ENCODE measurements at regions not wholly inside any gene's neighbourhood (a gene's known extent, or its start where the extent isn't known, plus 50 kb on each side); places are given as distances from the start of the nearest gene placed in this dataset.

DNA sequence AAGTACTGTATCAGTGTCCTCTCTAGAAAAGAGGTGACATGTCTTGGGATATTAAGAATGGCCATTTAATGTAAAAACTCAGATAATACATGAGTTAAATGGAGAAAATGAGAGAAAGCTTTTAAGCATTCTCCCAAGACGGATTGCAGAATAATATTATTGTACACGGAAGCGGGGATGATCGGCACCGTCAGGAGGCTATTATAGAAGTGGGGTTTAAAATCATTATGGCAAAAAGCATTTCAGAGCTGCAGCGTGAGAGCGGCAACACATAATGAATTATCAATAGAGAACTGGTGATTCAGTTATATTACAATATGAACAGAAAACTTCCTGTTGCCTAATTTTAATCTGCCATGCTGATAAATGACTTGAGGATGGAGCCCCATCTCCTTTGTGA is 261.7 kb upstream of the IRX3 start:
- Histone ChIP-seq H3K27ac (no peak overlapping the region), H3K9ac (no peak overlapping the region), H3K27me3 (ENCODE audit: control insufficient read depth, insufficient read depth, low read length) (no peaks in the 10 kb centered on the region), H3K4me1 (peaks cover 2% of the 10 kb centered on the region), H2AFZ (no peak overlapping the region), H3K4me2 (ENCODE audit: low read length) (no peak overlapping the region), H3K36me3 (ENCODE audit: control insufficient read depth, insufficient read depth, low read length) (no peaks in the 10 kb centered on the region), H3K4me3 (ENCODE audit: low read depth, low read length) (no peak overlapping the region), H3K9me3 (ENCODE audit: control insufficient read depth, low read length) (no peaks in the 10 kb centered on the region), H3K79me2 (no peaks in the 10 kb centered on the region)
- TF ChIP-seq CTCF (IDR thresholded peaks at IDR 0.05), result no peak

- H3K9me3 ChIP-seq (ENCODE audit: control insufficient read depth, low read length), result no peaks in the 10 kb centered on the region
- TF ChIP-seq CTCF (IDR thresholded peaks at IDR 0.05), result no peak
- H2AFZ ChIP-seq, result no peak overlapping the region
- no peak overlapping the region for H3K4me3 ChIP-seq (ENCODE audit: low read depth, low read length)
- no peak overlapping the region for H3K9ac ChIP-seq
- H3K36me3 ChIP-seq (ENCODE audit: control insufficient read depth, insufficient read depth, low read length), result no peaks in the 10 kb centered on the region
- H3K27me3 ChIP-seq (ENCODE audit: control insufficient read depth, insufficient read depth, low read length), result no peaks in the 10 kb centered on the region
- no peaks in the 10 kb centered on the region for H3K79me2 ChIP-seq
- H3K4me2 ChIP-seq (ENCODE audit: low read length), result no peak overlapping the region
- H3K4me1 ChIP-seq, result peaks cover 2% of the 10 kb centered on the region
- H3K27ac ChIP-seq, result no peak overlapping the region
These were observed 260.5 kb upstream of the IRX3 start for GRCh38 chr16:54547052-54547451.

DNA sequence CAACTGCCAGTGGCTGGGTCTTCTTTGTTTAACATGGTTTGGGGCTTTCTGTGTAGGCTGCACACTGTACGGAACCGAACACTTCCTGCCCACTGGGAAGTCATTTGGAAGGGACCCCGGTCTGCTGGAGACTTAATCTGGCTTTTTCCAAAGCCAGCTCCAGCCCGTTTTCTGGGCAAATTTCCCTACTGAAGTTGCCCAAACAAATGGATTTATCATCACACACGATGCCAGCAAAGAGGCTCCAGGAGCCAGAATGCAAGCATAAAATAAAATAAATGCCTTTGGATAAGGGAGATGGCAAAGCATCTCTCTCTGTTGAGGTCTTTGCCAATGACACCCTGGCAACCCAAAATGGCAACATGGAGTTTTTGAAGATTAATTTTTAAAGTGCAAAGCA is 259.9 kb upstream of the IRX3 start:
- Histone ChIP-seq H3K9ac (no peak overlapping the region), H3K9me3 (ENCODE audit: control insufficient read depth, low read length) (no peaks in the 10 kb centered on the region), H3K4me3 (ENCODE audit: low read depth, low read length) (no peak overlapping the region), H3K27me3 (ENCODE audit: control insufficient read depth, insufficient read depth, low read length) (no peaks in the 10 kb centered on the region), H2AFZ (no peak overlapping the region), H3K4me2 (ENCODE audit: low read length) (no peak overlapping the region), H3K36me3 (ENCODE audit: control insufficient read depth, insufficient read depth, low read length) (no peaks in the 10 kb centered on the region), H3K4me1 (peaks cover 2% of the 10 kb centered on the region), H3K27ac (no peak overlapping the region), H3K79me2 (no peaks in the 10 kb centered on the region)
- TF ChIP-seq CTCF (IDR thresholded peaks at IDR 0.05), result no peak

GRCh38 chr16:54545854-54546511 is 259.4 kb upstream of the IRX3 start:
- no peak overlapping the region for H3K27ac ChIP-seq
- H3K9ac ChIP-seq, result no peak overlapping the region
- H2AFZ ChIP-seq, result no peak overlapping the region
- no peaks in the 10 kb centered on the region for H3K9me3 ChIP-seq (ENCODE audit: control insufficient read depth, low read length)
- TF ChIP-seq CTCF (IDR thresholded peaks at IDR 0.05), result no peak
- H3K4me3 ChIP-seq (ENCODE audit: low read depth, low read length), result no peak overlapping the region
- H3K79me2 ChIP-seq, result no peaks in the 10 kb centered on the region
- peak overlapping the region; percentile 42 for H3K4me2 ChIP-seq (ENCODE audit: low read length)
- no peaks in the 10 kb centered on the region for H3K27me3 ChIP-seq (ENCODE audit: control insufficient read depth, insufficient read depth, low read length)
- H3K36me3 ChIP-seq (ENCODE audit: control insufficient read depth, insufficient read depth, low read length), result no peaks in the 10 kb centered on the region
- H3K4me1 ChIP-seq, result peaks cover 2% of the 10 kb centered on the region

DNA sequence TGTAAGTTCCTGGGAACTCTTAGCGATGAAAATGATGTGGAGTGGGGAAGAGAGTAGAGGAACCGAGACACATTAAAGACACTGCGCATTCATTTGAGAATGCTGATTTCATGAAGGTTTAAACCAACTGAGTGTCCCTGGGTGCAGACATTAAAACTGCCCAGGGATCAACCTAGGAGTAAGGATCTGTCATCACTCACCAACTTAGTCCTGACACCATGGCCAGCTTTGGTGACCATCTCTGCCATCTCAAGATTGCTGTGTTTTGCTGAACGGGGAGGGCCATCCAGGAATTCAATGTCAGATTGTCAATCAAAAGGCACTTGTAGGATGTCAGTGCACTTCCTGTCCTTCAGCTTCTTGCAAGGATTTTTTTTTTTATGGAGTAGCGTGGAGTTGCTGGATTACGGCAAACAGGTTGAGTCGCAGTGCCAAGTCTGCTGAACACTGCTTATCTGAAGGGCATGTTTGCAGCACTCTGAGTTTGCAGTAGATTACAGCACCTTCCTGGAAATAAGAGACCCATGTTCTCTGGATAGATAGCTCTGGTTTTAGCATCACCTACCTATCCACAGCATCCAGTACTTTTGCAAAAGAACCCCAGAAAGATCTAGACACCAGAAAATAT is 258.1 kb upstream of the IRX3 start:
- Histone ChIP-seq H3K79me2 (no peaks in the 10 kb centered on the region), H3K4me3 (ENCODE audit: low read depth, low read length) (no peak overlapping the region), H2AFZ (no peak overlapping the region), H3K4me1 (peaks cover 2% of the 10 kb centered on the region), H3K36me3 (ENCODE audit: control insufficient read depth, insufficient read depth, low read length) (no peaks in the 10 kb centered on the region), H3K4me2 (ENCODE audit: low read length) (no peak overlapping the region), H3K9me3 (ENCODE audit: control insufficient read depth, low read length) (no peaks in the 10 kb centered on the region), H3K27ac (no peak overlapping the region), H3K27me3 (ENCODE audit: control insufficient read depth, insufficient read depth, low read length) (no peaks in the 10 kb centered on the region), H3K9ac (no peak overlapping the region)
- TF ChIP-seq CTCF (IDR thresholded peaks at IDR 0.05), result no peak
